ENCODE measurements at regions not wholly inside any gene's neighbourhood (a gene's known extent, or its start where the extent isn't known, plus 50 kb on each side); places are given as distances from the start of the nearest gene placed in this dataset.

- POLR2A ChIA-PET: no interaction called here
- peaks cover 9% of the 10 kb centered on the region; the same call in 1 of the 2 replicates for H3K27me3 ChIP-seq (ENCODE audit: insufficient read depth)
- H3F3A ChIP-seq (replicated peaks; ENCODE audit: insufficient read depth): no peaks in the 10 kb centered on the region
- no peaks in the 10 kb centered on the region for H4K20me1 ChIP-seq (ENCODE audit: insufficient read depth)
- no peaks in the 10 kb centered on the region for H3K4me1 ChIP-seq (ENCODE audit: control insufficient read depth in 1 of 2, insufficient read depth in 2 of 2, low read depth in 1 of 2, low read length in 1 of 2)
- H2AFZ ChIP-seq (ENCODE audit: low read depth): no peak overlapping the region
- no peaks in the 10 kb centered on the region for H3K79me2 ChIP-seq (ENCODE audit: insufficient read depth)
- no peak overlapping the region for H3K4me3 ChIP-seq (ENCODE audit: low read depth in 2 of 2, low read length in 1 of 2)
- no peak for TF ChIP-seq MAX (IDR thresholded peaks at IDR 0.05; ENCODE audit: low read depth)
- no peak for TF ChIP-seq PBX3 (IDR thresholded peaks at IDR 0.05)
- TF ChIP-seq TAF1 (IDR thresholded peaks at IDR 0.05; ENCODE audit: borderline replicate concordance, low read depth, low read length): no peak
- no peak for TF ChIP-seq JUND (IDR thresholded peaks at IDR 0.05)
- TF ChIP-seq EZH2phosphoT487 (IDR thresholded peaks at IDR 0.05; ENCODE audit: borderline replicate concordance, low read depth): no peak
- TF ChIP-seq FOXJ3 (CRISPR knock-in tag; IDR thresholded peaks at IDR 0.05): no peak
- no peak for TF ChIP-seq RXRA (IDR thresholded peaks at IDR 0.05; ENCODE audit: borderline replicate concordance, low read depth)
- no peak for TF ChIP-seq ELF1 (IDR thresholded peaks at IDR 0.05)
- no peak for TF ChIP-seq SIN3A (IDR thresholded peaks at IDR 0.05; ENCODE audit: borderline replicate concordance, low read depth, low read length)
- TF ChIP-seq RAD21 (IDR thresholded peaks at IDR 0.05; ENCODE audit: low read length): no peak
- no peak for TF ChIP-seq TEAD4 (IDR thresholded peaks at IDR 0.05; ENCODE audit: borderline replicate concordance, insufficient read depth)
- no peak for TF ChIP-seq SMC3 (IDR thresholded peaks at IDR 0.05; ENCODE audit: low read depth, low read length)
- no peak for TF ChIP-seq TCF12 (IDR thresholded peaks at IDR 0.05)
- no peak for TF ChIP-seq USF2 (IDR thresholded peaks at IDR 0.05; ENCODE audit: borderline replicate concordance, low read depth, low read length)
- no peak overlapping the region for H3K4me2 ChIP-seq
- CTCF ChIA-PET: no interaction called here
- no peak for DNase-seq
- H3K9ac ChIP-seq: no peak overlapping the region
- no peaks in the 10 kb centered on the region for H3K9me3 ChIP-seq
- H3K9me2 ChIP-seq: no peaks in the 10 kb centered on the region
- no peaks in the 10 kb centered on the region for H3K36me3 ChIP-seq (replicated peaks in 1 of 2; ENCODE audit: control insufficient read depth in 1 of 2, insufficient read depth in 2 of 2, low read length in 1 of 2)
- H3K27ac ChIP-seq (ENCODE audit: low read depth in 2 of 2, low read length in 1 of 2): no peak overlapping the region
- WGBS (ENCODE audit: low lambda C conversion rate): 25% methylated on average over 7 of the region's 7 CpGs
These were observed 312.6 kb downstream of the STIM2 start for GRCh38 chr4:27173280-27173679.

GRCh38 chr4:27176400-27176799 is 315.8 kb downstream of the STIM2 start:
- peak; percentile 1 for DNase-seq
- H4K20me1 ChIP-seq (ENCODE audit: insufficient read depth): no peaks in the 10 kb centered on the region
- no peaks in the 10 kb centered on the region for H3K9me3 ChIP-seq
- no peak overlapping the region for H3K4me2 ChIP-seq
- no peak overlapping the region for H3K9ac ChIP-seq
- POLR2A ChIA-PET: no interaction called here
- no peak overlapping the region for H3K27ac ChIP-seq (ENCODE audit: low read depth in 2 of 2, low read length in 1 of 2)
- no peaks in the 10 kb centered on the region for H3K36me3 ChIP-seq (replicated peaks in 1 of 2; ENCODE audit: control insufficient read depth in 1 of 2, insufficient read depth in 2 of 2, low read length in 1 of 2)
- no peak overlapping the region for H2AFZ ChIP-seq (ENCODE audit: low read depth)
- WGBS (ENCODE audit: low lambda C conversion rate): 0% methylated on average over 3 of the region's 3 CpGs
- H3K4me3 ChIP-seq (ENCODE audit: low read depth in 2 of 2, low read length in 1 of 2): no peak overlapping the region; a peak in 1 of 4 replicates
- H3K9me2 ChIP-seq: no peaks in the 10 kb centered on the region
- CTCF ChIA-PET: no interaction called here
- H3K27me3 ChIP-seq (ENCODE audit: insufficient read depth): no peaks in the 10 kb centered on the region; the same call in 1 of the 2 replicates
- no peaks in the 10 kb centered on the region for H3F3A ChIP-seq (replicated peaks; ENCODE audit: insufficient read depth)
- H3K4me1 ChIP-seq (ENCODE audit: control insufficient read depth in 1 of 2, insufficient read depth in 2 of 2, low read depth in 1 of 2, low read length in 1 of 2): no peaks in the 10 kb centered on the region
- H3K79me2 ChIP-seq (ENCODE audit: insufficient read depth): no peaks in the 10 kb centered on the region
- peak; percentile 2; the same call in 1 of the 2 replicates for TF ChIP-seq SMC3 (IDR thresholded peaks at IDR 0.05; ENCODE audit: low read depth, low read length)
- TF ChIP-seq CTCF (IDR thresholded peaks at IDR 0.05): peak; percentile 42
- TF ChIP-seq RAD21 (IDR thresholded peaks at IDR 0.05; ENCODE audit: low read length): peak; percentile 56
- no peak for TF ChIP-seq USF2 (IDR thresholded peaks at IDR 0.05; ENCODE audit: borderline replicate concordance, low read depth, low read length)

Data from SK-N-SH (cell line).